GM23338 (cell line): ENCODE measurements at regions not wholly inside any gene's neighbourhood (a gene's known extent, or its start where the extent isn't known, plus 50 kb on each side); places are given as distances from the start of the nearest gene placed in this dataset.

Source experiments
- CREB1 ChIP-seq: fragments of 250-450 bp; sonication (Bioruptor Pico); IDR thresholded peaks from 2 replicates; pipeline ENCODE4 v1.5.0; 2020; ENCODE audit warnings: low read depth, mild to moderate bottlenecking, moderate library complexity
- CTCF ChIP-seq, 2 experiments: fragments of 200-600 bp in 1 of 2; sonication (generic) in 1 of 2; conservative IDR thresholded peaks; 2 replicates each; pipeline versions ENCODE4 v1.5.1 to v1.6.1; 2016 to 2017; ENCODE audit warnings: antibody characterized with exemption in 2 of 2, low read depth in 2 of 2, mild to moderate bottlenecking in 2 of 2, moderate library complexity in 1 of 2
- ETS1 ChIP-seq: IDR thresholded peaks from 2 replicates; pipeline ENCODE4 v1.6.1; 2016; ENCODE audit warnings: antibody characterized with exemption
- EZH2 ChIP-seq: fragments of 200-600 bp; sonication (generic); IDR thresholded peaks from one replicate; pipeline ENCODE4 v1.8.0; 2017; ENCODE audit warnings: antibody characterized with exemption, mild to moderate bottlenecking, low read depth; ENCODE audit not compliant: unreplicated experiment
- EZH2phosphoT487 ChIP-seq: fragments of 200-600 bp; sonication (generic); IDR thresholded peaks from one replicate; pipeline ENCODE4 v1.8.1; 2018; ENCODE audit warnings: antibody characterized with exemption; ENCODE audit not compliant: unreplicated experiment
- JUNB ChIP-seq: IDR thresholded peaks from one replicate; pipeline ENCODE4 v1.6.1; 2016; ENCODE audit warnings: antibody characterized with exemption; ENCODE audit not compliant: unreplicated experiment
- NANOG ChIP-seq: IDR thresholded peaks from 2 replicates; pipeline ENCODE4 v1.6.1; 2016; ENCODE audit warnings: antibody characterized with exemption, borderline replicate concordance
- POLR2AphosphoS5 ChIP-seq: IDR thresholded peaks from 2 replicates; pipeline ENCODE4 v1.6.1; 2016; ENCODE audit warnings: antibody characterized with exemption, low read depth
- STAT1 ChIP-seq: IDR thresholded peaks from one replicate; pipeline ENCODE4 v1.6.1; 2016; ENCODE audit warnings: antibody characterized with exemption; ENCODE audit not compliant: unreplicated experiment
- ZNF114 ChIP-seq: fragments of 250-450 bp; sonication (Bioruptor Pico); IDR thresholded peaks from 2 replicates; pipeline ENCODE4 v1.5.0; 2020; ENCODE audit warnings: mild to moderate bottlenecking, moderate library complexity
- ZNF331 ChIP-seq: fragments of 250-450 bp; sonication (Bioruptor Pico); IDR thresholded peaks from 2 replicates; pipeline ENCODE4 v1.5.0; 2020; ENCODE audit warnings: low read depth, mild to moderate bottlenecking, moderate library complexity
- TF ChIP-seq, protein P1 (sequence below): IDR thresholded peaks from one replicate; pipeline ENCODE4 v1.6.1; 2018; ENCODE audit warnings: antibody characterized with exemption; ENCODE audit not compliant: unreplicated experiment

DNA sequence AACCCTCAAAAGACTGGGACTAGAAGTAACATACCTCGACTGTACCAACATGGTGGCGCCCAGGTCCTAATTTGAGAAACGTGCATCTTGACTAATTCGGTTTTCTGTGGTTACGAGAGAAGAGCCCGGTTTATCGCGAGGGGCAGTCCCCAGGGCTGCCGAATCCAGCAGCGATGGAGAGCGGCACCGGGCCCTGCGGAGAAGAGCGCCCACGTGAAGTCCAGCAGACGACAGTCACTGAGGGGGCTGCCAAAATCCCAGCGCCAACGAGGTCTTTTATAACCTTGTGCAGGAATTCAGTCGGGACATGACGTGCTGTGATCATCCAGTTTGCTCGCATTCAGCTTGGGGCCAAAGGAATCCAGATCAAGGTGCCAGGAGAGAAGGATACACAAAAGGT lies 187.5 kb upstream of the SLITRK2 start:
- TF ChIP-seq CTCF (conservative IDR thresholded peaks at IDR 0.05; ENCODE audit: low read depth in 2 of 2) (no peak), EZH2phosphoT487 (no peak), POLR2AphosphoS5 (no peak), EZH2 (no peak), ZNF331 (CRISPR knock-in tag) (no peak), CREB1 (no peak), JUNB (no peak), STAT1 (no peak), ZNF114 (no peak), ETS1 (no peak), NANOG (no peak)
- TF ChIP-seq, protein P1, sequence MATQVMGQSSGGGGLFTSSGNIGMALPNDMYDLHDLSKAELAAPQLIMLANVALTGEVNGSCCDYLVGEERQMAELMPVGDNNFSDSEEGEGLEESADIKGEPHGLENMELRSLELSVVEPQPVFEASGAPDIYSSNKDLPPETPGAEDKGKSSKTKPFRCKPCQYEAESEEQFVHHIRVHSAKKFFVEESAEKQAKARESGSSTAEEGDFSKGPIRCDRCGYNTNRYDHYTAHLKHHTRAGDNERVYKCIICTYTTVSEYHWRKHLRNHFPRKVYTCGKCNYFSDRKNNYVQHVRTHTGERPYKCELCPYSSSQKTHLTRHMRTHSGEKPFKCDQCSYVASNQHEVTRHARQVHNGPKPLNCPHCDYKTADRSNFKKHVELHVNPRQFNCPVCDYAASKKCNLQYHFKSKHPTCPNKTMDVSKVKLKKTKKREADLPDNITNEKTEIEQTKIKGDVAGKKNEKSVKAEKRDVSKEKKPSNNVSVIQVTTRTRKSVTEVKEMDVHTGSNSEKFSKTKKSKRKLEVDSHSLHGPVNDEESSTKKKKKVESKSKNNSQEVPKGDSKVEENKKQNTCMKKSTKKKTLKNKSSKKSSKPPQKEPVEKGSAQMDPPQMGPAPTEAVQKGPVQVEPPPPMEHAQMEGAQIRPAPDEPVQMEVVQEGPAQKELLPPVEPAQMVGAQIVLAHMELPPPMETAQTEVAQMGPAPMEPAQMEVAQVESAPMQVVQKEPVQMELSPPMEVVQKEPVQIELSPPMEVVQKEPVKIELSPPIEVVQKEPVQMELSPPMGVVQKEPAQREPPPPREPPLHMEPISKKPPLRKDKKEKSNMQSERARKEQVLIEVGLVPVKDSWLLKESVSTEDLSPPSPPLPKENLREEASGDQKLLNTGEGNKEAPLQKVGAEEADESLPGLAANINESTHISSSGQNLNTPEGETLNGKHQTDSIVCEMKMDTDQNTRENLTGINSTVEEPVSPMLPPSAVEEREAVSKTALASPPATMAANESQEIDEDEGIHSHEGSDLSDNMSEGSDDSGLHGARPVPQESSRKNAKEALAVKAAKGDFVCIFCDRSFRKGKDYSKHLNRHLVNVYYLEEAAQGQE, result no peak
